MM.1S (cell line): ENCODE measurements at regions not wholly inside any gene's neighbourhood (a gene's known extent, or its start where the extent isn't known, plus 50 kb on each side); places are given as distances from the start of the nearest gene placed in this dataset.

Experiments used
- CTCF ChIP-seq: fragments of 300-600 bp; sonication (generic); IDR thresholded peaks from 2 replicates; pipeline ENCODE4 v1.5.1; 2016; ENCODE audit warnings: antibody characterized with exemption, low read length, mixed read lengths
- EZH2 ChIP-seq: fragments of 300-600 bp; sonication (generic); optimal IDR thresholded peaks from 2 replicates; pipeline ENCODE3; 2017; ENCODE audit warnings: low read depth, mild to moderate bottlenecking, antibody characterized with exemption, low read length, mixed read lengths
- EZH2phosphoT487 ChIP-seq: fragments of 300-600 bp; sonication (generic); IDR thresholded peaks from 2 replicates; pipeline ENCODE4 v1.6.1; 2018; ENCODE audit warnings: antibody characterized with exemption, low read length

- TF ChIP-seq CTCF (no peak), EZH2 (no peak), EZH2phosphoT487 (no peak)
Measured at GRCh38 chr18:78126106-78126505, 853.5 kb upstream of the SALL3 start.
